Activated gamma-delta T cell treated with Interleukin-2 at 50 U/mL for 16 hours (primary cell): ENCODE measurements at regions not wholly inside any gene's neighbourhood (a gene's known extent, or its start where the extent isn't known, plus 50 kb on each side); places are given as distances from the start of the nearest gene placed in this dataset.

Source experiments
- DNase-seq: peaks from one replicate; pipeline ENCODE4 v3.0.0-alpha.2; 2020

DNA sequence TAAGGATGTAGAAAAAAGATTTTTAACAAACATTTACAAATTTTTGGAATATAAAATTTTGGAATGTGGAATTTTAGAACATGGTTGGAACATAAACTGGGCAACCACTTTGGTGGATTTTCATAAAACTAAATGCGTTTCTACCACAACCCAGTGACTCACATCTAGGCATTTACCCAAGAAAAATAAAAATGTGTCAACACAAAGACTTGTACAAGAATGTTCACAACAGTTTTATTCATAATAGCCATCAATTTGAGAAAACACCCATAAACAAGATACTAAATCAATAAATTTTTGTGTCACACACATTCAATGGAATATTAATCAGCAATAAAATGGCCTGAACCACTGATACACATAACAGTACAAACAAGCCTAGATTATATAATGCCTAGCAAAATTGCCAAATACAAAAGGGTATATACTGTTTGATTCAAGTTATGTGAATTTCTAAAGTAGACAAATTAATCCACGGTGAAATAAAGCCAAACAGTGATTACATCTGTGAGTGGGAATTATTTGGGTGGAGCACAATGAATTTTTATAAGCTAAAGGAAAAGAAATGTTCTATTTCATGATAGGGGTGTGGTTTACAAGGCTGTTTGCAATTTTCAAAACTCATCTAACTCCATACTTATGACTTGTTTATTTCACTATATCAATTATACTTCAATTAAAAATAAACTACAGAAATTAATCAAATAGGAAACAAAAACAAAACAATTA lies 415.2 kb upstream of the OR4E1 start:
- DNase-seq: no peak

DNA sequence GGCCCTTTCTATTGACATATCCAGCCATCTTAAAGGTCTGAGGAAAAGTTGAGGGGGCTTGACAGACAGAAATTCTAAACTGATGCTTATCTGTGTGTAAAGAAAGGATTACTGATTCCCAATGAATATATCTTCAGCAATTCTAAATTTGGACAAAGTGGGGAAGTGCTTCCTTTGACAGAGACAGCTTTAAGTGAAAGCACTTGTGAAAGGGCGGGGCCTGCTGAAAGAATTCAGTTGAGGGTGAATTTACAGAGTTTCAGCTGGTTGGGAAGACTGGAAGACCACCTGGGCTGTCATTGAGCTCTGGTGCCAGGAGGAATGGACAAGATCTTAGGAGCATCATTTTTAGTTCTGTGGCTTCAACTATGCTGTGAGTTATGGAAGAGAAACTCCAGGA lies 412.5 kb upstream of the OR4E1 start:
- no peak for DNase-seq

DNA sequence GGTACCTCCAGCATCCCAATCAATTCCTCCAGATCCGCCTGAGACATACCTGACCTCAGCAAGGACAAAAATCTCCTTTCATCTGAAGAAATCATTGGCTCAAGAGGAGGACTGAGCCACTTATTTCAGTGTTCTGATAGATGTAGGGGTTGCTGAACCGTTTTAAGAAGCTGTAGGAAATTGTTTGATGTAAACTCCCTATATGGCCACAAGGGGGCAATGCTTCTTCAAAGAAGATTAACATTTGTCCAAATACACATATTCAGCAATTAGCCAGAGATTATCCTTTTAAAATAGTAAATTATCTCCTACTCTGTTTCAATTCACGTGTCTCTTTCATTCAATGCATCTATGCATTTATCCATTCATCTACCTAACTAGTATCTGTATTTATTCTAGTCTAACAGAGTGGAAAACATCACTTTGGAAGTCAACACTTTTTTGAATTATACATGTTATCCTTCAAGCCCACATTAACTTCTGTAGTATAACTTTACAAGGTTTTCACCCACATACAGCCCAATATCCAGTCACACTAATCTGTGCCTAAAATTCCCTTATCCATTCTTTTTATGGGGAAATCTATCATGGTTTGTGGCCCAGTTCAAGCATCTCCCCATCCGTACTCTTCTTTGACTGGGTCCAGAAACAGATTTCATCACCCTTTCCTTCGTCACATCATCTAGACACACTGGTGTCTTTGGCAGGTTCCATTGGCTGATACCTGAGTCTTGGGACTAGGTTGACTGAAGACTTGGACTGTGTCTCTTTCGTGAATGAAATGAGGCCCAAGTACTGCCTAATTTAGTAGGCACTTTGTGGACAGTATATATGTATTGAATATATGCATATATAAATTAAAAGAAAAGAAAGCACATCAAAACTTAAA lies 411.0 kb upstream of the OR4E1 start:
- DNase-seq: peak; percentile 32

- DNase-seq: no peak
Measured at GRCh38 chr14:22081337-22081736, 407.7 kb upstream of the OR4E1 start.

DNA sequence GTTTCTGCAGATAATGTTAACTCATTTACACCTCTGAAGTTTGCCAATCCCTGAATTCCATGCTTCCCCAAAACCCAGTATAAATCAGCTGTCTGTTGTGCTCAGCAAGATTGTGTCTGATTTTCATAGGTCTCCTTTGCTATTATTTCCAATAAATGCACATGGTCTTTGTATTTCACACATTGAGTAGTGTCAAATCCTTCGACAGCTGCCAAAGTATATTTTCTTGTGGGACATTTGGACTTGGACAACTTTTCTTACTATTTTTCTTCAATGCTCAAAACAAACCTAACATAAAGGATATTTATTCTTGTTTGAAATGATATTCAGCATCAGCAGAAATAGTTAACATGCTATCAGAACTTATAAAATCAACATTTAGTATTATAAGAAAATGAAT lies 406.1 kb upstream of the OR4E1 start:
- DNase-seq: no peak

DNA sequence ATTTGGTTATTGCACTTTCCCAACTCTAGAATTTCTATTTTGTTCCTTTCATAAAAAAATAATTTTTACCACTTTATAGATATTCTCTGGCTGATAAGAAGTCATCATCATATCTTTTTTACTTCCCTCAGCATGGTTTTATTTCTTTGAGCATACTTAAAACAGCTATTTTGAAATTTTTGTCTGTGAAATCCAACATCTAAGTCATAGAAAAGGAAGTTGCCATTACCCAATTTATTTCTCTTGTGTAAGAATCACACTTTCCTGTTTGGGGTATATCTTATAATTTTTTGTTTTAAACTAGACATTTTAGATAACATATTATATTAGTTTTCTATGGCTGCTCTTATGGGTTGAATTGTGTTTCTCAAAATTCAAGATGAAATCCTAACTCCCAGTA lies 400.2 kb upstream of the OR4E1 start:
- no peak for DNase-seq

DNA sequence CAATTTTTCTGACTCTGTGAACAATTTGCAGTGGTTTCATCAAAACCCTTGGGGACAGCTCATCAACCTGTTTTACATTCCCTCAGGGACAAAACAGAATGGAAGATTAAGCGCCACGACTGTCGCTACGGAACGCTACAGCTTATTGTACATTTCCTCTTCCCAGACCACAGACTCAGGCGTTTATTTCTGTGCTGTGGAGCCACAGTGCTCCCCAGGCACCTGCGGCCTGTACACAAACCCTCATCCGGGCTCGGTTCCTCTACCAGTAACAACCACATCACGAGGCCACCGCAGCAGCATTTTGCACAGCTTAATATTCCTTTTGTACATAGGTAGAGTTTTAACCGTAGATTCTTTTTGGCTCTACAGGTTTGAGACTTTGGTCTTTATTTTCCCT lies 397.4 kb upstream of the OR4E1 start:
- peak; percentile 68 for DNase-seq

DNA sequence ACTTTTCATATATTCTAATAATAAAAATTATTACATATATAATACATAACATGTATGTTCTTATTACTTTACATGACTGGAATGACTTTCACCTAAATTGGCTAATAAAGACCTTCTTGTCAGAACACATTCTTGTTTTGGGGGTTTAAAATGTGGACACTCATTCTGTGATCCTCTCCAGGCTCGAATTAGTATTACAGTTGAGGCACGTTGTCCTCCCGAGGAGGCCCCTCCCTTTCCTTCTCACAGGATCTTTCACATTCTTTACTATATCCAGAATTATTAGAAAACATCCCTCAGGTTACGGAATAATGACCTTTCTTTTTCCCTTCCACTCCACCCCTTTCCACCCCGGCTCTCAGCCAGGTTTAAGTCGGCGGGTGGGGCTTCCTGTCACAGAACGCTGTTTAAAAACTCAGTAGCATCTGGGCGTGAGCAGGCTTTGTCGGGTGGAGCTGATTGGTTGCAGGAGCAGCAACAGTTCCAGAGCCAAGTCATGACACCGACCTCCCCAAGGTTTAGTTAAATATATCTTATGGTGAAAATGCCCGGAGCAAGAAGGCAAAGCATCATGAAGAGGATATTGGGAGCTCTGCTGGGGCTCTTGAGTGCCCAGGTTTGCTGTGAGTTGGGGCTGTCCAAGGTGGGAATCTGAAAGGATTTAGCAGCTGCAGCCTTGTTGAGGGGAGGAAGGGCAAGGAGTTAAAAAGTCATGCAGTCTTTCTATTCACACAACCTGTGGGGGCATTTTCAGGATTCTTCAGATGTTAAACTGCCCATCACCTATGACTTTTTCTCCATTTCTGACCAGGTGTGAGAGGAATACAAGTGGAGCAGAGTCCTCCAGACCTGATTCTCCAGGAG lies 396.7 kb upstream of the OR4E1 start:
- peak; percentile 62 for DNase-seq

GRCh38 chr14:22065347-22065746 lies 391.7 kb upstream of the OR4E1 start:
- no peak for DNase-seq

- DNase-seq: no peak
Measured at GRCh38 chr14:22059201-22059600, 385.6 kb upstream of the OR4E1 start.

- DNase-seq: peak; percentile 22
Measured at GRCh38 chr14:22052795-22053194, 379.2 kb upstream of the OR4E1 start.

- peak; percentile 40 for DNase-seq
Measured at GRCh38 chr14:22047115-22047514, 373.5 kb upstream of the OR4E1 start.

DNA sequence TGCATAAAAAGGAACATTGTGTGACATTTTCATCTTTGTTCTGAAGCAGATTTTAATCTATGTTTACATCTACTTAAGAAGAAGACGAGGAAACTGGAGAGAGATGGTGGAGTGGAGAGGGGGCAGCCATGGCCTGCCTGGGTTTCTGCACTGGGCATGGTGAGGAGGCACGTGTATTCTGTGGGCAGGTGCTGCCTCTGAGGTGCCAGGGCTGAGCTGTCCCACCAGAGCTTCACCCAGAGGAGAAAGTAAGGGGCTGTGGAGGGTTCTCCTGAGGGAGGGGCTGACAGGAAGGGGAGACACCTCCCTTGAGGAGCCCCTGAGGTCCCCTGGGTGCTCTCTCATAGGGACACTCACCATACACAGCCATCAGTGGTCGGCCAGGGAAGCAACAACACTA lies 372.4 kb upstream of the OR4E1 start:
- no peak for DNase-seq

DNA sequence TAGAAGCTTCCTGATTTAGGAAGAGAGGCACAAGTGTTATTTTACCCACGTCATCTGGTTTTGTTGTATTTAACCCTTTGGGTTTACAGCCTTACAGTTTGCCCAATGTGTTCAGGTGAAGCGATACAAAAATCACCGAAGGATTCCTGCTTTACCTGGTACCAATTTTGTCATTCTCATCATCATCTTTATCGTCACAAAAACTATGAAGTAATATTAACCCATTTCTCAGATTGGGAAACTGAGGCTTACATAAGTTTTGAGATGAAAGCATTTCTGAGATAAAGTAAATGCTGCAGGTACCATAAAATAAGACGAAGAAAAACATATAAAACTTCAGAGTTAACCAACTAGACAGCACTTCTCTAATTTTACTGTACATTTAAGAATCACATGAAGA lies 370.6 kb upstream of the OR4E1 start:
- no peak for DNase-seq

DNA sequence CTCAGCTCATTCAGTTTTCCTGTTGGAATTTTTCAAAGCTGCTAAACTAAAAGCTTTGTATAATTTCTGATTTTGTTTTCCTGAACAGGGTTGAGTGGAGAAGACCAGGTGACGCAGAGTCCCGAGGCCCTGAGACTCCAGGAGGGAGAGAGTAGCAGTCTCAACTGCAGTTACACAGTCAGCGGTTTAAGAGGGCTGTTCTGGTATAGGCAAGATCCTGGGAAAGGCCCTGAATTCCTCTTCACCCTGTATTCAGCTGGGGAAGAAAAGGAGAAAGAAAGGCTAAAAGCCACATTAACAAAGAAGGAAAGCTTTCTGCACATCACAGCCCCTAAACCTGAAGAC lies 367.1 kb upstream of the OR4E1 start:
- no peak for DNase-seq

DNA sequence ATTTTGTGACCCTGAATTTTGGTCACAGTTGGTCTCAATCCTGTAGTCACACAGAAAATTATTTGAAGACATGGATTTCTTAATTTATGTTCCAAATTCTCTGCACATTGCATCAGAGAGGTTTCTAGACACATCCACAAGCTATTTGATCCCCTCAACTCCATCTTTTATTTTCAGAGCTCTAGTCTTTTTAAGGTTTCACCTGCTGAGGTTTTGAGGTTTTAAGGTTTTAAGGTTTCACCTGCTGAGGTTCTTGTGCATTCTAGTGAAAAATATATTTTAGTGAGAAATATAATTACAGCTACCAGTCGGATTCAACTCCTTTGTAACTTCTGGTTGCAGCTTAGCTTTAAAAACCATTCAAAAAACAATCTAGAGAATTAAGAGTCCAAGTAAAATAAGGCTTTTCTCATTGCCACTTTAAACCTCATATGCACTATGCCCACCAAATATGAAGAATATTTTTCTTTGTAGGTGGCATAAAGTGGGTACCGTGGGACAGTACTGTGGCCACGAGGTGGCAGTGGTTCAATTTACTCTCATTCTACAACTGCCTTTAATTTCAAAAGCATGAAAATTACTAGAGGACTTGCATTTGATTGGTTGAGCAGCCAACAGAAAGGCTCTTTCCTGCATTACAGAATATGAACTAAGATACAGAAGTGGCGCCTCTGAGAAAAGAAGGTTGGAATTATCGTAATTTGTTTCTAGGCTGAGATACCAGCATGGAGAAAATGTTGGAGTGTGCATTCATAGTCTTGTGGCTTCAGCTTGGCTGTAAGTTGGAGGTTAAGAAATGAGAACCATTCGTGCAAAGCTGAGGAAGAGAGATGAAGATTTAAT lies 366.5 kb upstream of the OR4E1 start:
- peak; percentile 47 for DNase-seq

GRCh38 chr14:22036541-22037239 lies 363.1 kb upstream of the OR4E1 start:
- no peak for DNase-seq

DNA sequence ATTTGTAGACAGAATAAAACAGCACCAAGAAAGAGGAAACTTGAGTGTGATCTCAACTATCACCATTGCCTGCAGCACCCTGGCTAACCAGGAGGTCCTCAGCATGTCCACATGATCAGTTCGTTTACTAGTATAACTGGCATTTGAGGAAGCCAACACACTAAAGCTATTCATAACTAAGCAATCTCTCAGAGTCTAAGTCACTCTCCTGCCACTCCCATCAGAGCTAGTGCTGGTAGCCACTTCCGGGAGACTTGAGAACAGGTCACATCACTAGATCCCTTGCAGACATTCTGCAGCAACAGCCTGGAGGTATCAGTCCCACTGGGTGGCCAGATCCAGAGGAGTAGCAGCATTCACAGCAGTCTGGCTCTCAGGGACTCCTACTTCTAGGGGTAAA lies 352.9 kb upstream of the OR4E1 start:
- DNase-seq: no peak

DNA sequence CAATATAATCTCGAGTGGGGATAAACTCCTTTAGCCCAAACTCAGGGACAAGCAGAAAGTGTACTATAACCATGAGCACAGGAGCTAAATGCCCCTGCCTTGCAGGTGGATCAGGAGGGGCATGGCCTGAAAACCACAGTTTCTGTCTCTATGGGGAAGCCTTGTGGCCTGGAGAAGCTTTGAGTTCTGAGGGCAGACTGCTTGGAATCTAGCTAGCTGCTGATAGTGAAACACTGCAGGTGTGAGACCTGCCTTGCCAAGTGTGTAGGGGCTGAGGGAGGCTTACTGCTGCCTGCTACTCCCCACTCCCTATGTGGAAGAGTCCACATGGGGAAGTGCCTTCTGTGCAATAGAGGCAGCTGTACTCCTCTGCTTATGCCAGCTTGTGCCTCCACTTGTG lies 352.3 kb upstream of the OR4E1 start:
- no peak for DNase-seq

GRCh38 chr14:22024137-22024536 lies 350.5 kb upstream of the OR4E1 start:
- DNase-seq: no peak

- DNase-seq: no peak
Measured at GRCh38 chr14:22018890-22019289, 345.3 kb upstream of the OR4E1 start.

DNA sequence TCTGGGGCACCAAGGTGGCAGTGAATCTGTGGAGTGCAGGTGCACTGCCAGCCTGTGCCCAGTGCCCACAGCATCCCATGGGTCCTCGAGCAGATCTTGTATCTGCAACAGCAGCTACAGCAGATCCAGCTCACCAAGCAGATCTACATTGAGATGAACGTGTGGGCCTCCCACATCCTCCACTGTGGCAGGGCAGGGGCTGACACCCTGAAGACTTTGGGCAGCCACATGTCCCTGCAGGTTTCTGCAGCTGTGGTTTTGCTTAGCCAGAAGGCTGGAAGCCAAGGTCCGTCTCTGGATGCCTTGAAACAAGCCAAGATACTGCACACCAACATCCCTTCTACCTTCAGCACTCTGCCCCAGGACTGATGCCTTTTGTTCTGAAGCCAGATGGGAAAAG lies 338.8 kb upstream of the OR4E1 start:
- DNase-seq: no peak
